22Rv1 (cell line): ENCODE measurements at regions not wholly inside any gene's neighbourhood (a gene's known extent, or its start where the extent isn't known, plus 50 kb on each side); places are given as distances from the start of the nearest gene placed in this dataset.
"Not testable (repeated sequence)": the region's sequence is repeated elsewhere in the genome, so short reads cannot be mapped to it uniquely, and the experiment has no call there.

Source experiments
- H3K27ac ChIP-seq: fragments of 450-650 bp; 2 replicates; pipeline ENCODE4 v1.5.1; 2017
- ZFX ChIP-seq: fragments of 450-650 bp; IDR thresholded peaks from 2 replicates; pipeline ENCODE4 v1.6.1; 2017; ENCODE audit warnings: antibody characterized with exemption, borderline replicate concordance
- TF ChIP-seq, protein P1 (sequence below): fragments of 450-650 bp; IDR thresholded peaks from 2 replicates; pipeline ENCODE4 v1.5.1; 2017; ENCODE audit warnings: mild to moderate bottlenecking

DNA sequence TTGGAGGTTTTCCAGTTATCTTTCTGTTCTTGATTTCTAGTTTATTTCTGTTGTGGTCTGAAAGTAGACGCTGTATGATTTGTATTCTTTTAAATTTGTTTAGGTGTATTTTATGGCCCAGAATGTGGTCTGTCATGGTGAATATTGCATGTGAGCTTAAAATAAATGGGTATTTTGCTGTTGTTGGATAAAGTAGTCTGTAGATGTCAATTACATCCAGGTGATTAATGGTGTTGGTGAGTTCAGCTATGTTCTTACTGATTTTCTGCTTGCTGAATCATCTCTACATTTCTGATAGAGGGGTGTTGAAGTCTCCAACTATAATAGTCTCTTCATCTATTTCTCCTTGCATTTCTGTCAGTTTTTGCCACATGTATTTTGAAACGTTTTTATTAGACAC, 383.3 kb upstream of the SGO1 start:
- no peak overlapping the region for H3K27ac ChIP-seq
- no peak for TF ChIP-seq ZFX
- TF ChIP-seq, protein P1, sequence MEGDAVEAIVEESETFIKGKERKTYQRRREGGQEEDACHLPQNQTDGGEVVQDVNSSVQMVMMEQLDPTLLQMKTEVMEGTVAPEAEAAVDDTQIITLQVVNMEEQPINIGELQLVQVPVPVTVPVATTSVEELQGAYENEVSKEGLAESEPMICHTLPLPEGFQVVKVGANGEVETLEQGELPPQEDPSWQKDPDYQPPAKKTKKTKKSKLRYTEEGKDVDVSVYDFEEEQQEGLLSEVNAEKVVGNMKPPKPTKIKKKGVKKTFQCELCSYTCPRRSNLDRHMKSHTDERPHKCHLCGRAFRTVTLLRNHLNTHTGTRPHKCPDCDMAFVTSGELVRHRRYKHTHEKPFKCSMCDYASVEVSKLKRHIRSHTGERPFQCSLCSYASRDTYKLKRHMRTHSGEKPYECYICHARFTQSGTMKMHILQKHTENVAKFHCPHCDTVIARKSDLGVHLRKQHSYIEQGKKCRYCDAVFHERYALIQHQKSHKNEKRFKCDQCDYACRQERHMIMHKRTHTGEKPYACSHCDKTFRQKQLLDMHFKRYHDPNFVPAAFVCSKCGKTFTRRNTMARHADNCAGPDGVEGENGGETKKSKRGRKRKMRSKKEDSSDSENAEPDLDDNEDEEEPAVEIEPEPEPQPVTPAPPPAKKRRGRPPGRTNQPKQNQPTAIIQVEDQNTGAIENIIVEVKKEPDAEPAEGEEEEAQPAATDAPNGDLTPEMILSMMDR: no peak

DNA sequence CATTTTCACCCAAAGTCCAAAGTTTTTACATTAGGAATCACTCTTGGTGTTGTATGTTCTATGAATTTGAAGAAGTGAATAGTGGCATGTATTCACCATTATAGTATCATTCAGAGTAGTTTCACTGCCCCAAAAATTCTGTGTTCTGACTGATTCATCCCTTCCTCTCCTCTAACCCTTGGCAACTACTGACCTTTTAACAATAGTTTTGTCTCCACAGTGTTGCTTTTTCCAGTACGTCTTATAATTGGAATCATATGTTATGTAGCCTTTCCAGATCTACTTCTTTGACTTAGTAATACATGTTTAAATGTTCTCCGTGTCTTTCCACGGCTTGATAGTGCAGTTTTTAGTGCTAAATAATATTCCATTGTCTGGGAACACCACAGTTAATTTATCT, 379.0 kb upstream of the SGO1 start:
- no peak for TF ChIP-seq ZFX
- TF ChIP-seq, protein P1: no peak
- no peak overlapping the region for H3K27ac ChIP-seq

DNA sequence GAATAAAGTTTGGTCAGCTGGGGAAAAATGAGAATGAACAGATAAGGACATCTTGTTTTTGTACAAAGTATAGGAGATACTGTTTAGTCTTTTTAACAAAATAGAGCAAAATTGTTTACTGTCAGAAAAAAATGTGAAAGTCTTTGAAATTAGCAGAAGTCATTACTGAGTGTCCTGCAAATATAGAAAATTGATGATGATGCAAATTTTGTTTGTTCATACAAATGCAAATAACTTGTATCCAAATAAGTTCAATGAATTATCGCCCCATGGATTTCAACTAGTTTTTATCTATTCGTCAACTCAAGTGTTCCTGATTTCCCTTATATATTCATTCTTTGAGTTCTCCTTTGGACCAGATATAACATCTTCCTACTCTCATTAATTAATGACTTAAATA, 378.0 kb upstream of the SGO1 start:
- TF ChIP-seq, protein P1: no peak
- no peak for TF ChIP-seq ZFX
- no peak overlapping the region for H3K27ac ChIP-seq

DNA sequence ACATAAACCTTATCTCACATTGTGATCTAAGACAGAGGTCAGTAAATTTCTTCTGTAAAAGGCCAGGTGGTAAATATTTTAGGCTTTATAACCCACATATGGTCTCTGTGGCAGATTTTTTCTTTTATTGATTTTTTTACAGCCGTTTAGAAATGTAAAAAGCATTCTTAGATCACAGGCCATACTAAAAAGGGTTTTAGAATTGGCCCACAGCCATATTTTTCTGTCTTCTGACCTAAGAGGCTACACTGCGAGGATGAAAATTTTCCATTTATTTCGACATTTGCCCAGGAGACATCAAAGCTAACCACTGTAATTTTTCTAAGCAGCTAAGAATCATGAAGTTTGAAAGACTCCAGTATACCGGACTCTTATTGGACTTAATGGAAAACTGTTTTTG, 377.2 kb upstream of the SGO1 start:
- TF ChIP-seq, protein P1: no peak
- TF ChIP-seq ZFX: no peak
- H3K27ac ChIP-seq: no peak overlapping the region

DNA sequence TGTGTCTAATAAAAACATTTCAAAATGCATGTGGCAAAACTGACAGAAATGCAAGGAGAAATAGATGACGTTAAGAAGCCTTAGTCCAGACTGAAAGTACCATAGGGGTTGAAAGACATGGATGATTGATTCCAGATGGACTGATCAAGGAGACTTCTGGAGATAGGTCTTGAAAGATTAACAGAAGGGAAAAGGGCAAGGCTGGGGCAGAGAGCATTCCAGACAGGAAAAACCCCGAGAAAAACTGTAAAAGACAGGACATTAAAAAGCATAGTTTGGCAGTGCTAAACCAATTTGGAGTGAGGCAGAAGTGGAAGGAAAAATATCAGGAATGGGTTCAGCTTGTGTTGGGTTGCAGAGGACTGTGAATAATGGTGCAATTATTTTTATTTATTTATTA, 375.2 kb upstream of the SGO1 start:
- TF ChIP-seq, protein P1: no peak
- TF ChIP-seq ZFX: no peak
- no peak overlapping the region for H3K27ac ChIP-seq

DNA sequence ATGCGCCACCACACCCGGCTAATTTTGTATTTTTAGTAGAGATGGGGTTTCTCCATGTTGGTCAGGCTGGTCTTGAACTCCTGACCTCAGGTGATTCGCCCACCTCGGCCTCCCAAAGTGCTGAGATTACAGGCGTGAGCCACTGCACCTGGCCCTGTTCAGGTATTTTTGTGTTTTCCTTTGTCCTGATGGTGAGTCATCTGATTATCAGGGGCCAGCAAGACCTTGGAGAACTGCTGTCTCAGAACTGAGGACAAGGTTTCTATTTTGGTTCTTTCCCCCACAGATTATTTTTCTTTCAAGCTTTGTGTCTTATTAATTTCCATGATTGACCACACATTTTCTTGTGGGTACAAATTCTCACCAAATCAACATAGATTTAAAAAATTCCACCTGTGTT, 374.4 kb upstream of the SGO1 start:
- not testable (repeated sequence) for H3K27ac ChIP-seq

DNA sequence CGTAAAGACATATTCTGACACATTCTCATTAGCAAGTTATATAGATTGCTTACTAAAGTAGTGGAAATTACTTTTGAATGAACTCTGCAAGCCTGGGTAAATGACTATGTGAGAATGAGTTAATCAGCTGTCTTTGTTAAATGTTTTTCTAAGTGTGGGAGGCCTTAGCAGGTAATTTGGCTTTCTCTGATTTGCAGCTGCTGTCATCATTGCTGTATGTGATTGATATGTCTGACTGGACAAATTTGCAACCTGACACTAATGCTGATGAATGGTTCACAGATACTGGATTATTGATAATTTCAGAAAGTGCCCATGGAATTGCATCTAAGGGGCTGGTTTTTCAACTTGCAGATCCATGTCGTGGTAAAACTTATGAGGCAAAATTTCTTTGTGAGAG, 372.2 kb upstream of the SGO1 start:
- no peak for TF ChIP-seq ZFX
- TF ChIP-seq, protein P1: no peak

DNA sequence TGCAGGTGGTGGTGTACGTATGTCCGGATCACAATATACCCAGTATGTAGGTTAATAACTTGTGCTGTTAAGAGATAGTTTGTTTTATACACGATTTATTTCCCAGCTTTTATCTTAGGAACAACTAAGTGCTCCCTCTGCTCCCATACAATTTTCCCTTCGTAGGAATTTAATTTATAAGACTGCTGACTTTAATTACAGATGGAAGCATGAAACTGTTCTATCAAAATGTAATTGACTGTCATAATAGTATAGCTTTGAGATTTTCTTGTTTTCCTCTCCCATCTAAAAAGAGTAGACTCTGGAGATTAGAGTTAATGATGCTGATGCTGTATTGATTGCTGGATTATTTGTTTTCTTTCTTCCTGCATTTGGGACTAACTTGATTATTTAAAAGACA, 370.7 kb upstream of the SGO1 start:
- no peak overlapping the region for H3K27ac ChIP-seq
- TF ChIP-seq ZFX: no peak
- TF ChIP-seq, protein P1: no peak

More for the DNA sequence above, 372.2 kb upstream of the SGO1 start:
- no peak overlapping the region for H3K27ac ChIP-seq
